ENCODE measurements at regions not wholly inside any gene's neighbourhood (a gene's known extent, or its start where the extent isn't known, plus 50 kb on each side); places are given as distances from the start of the nearest gene placed in this dataset.

GRCh38 chr3:24678421-24678865 lies 183.8 kb upstream of the THRB start:
- intact Hi-C loops (cut with micrococcal nuclease; ENCODE audit: unreplicated experiment), result no loop called here
- H2AFZ ChIP-seq (ENCODE audit: control insufficient read depth, low read depth, low read length), result no peak overlapping the region
- TF ChIP-seq RELB (IDR thresholded peaks at IDR 0.05; ENCODE audit: low read depth) (no peak), RUNX3 (IDR thresholded peaks at IDR 0.05; ENCODE audit: low read length) (peak; percentile 39; the same call in 1 of the 2 replicates)
- no peaks in the 10 kb centered on the region for H3K27me3 ChIP-seq (replicated peaks in 1 of 2; ENCODE audit: control insufficient read depth in 2 of 2, insufficient read depth in 2 of 2, low read length in 1 of 2)
- H3K4me2 ChIP-seq (ENCODE audit: control insufficient read depth, insufficient read depth), result no peak overlapping the region
- no peaks in the 10 kb centered on the region for H3K4me1 ChIP-seq (ENCODE audit: control insufficient read depth, insufficient read depth, low read length)
- no peak overlapping the region for H3K9ac ChIP-seq (ENCODE audit: control insufficient read depth, insufficient read depth, low read length)
- no peaks in the 10 kb centered on the region for H4K20me1 ChIP-seq (ENCODE audit: control insufficient read depth, insufficient read depth)
- ATAC-seq, result peak; percentile 25; the same call in 1 of the 3 replicates
- H3K9me3 ChIP-seq (replicated peaks; ENCODE audit: control insufficient read depth, insufficient read depth, low read length), result no peaks in the 10 kb centered on the region
- ChIA-PET SMC1A (ENCODE audit: uncharacterized antibody, unreplicated experiment) (no interaction called here), RAD21 (ENCODE audit: unreplicated experiment) (no interaction called here), POLR2A (no interaction called here), CTCF (interaction anchor here (0.7 to 2.4 kb wide), 3 partner anchors 14 to 356 kb away, joined by 3 to 19 read pairs (median 5); no protein-coding TSS in a partner anchor)
- no peaks in the 10 kb centered on the region for H3K36me3 ChIP-seq (ENCODE audit: control insufficient read depth in 2 of 2, insufficient read depth in 2 of 2, low read length in 1 of 2)
- H3K4me3 ChIP-seq, result no peak overlapping the region
- FAIRE-seq, result no peak
- no TSS peak for BruUV-seq (replicated peaks)
- WGBS (ENCODE audit: insufficient coverage, insufficient replicate concordance, low lambda C conversion rate, missing lambda C conversion rate), result 0% methylated on average over 7 of the region's 7 CpGs
- in situ Hi-C loops (cut with MboI), result no loop called here
- DNase-seq (ENCODE audit: low read depth, low spot score), result no peak
- no peaks in the 10 kb centered on the region for H3K79me2 ChIP-seq (ENCODE audit: control insufficient read depth, insufficient read depth, low read length)
- no peak overlapping the region for H3K27ac ChIP-seq (ENCODE audit: control insufficient read depth, insufficient read depth)

- POLR2A ChIA-PET, result no interaction called here
- no peak for FAIRE-seq
- no peak overlapping the region for H2AFZ ChIP-seq (ENCODE audit: control insufficient read depth, low read depth, low read length)
- SMC1A ChIA-PET (ENCODE audit: uncharacterized antibody, unreplicated experiment), result interaction anchor here (0.8 to 1.0 kb wide), 2 partner anchors 12 to 16 kb away, joined by 3 read pairs; no protein-coding TSS in a partner anchor
- no peak overlapping the region for H3K9ac ChIP-seq (ENCODE audit: control insufficient read depth, insufficient read depth, low read length)
- no peaks in the 10 kb centered on the region for H3K79me2 ChIP-seq (ENCODE audit: control insufficient read depth, insufficient read depth, low read length)
- no peak overlapping the region for H3K4me3 ChIP-seq
- H3K9me3 ChIP-seq (replicated peaks; ENCODE audit: control insufficient read depth, insufficient read depth, low read length), result no peaks in the 10 kb centered on the region
- CTCF ChIA-PET, result interaction anchor here (0.7 to 2.4 kb wide), 10 partner anchors 11 to 415 kb away, joined by 3 to 19 read pairs (median 4); no protein-coding TSS in a partner anchor
- RAD21 ChIA-PET (ENCODE audit: unreplicated experiment), result interaction anchor here (1.4 kb wide), 1 partner anchor 10 kb away, joined by 4 read pairs; no protein-coding TSS in a partner anchor
- H3K4me1 ChIP-seq (ENCODE audit: control insufficient read depth, insufficient read depth, low read length), result no peaks in the 10 kb centered on the region
- DNase-seq (ENCODE audit: low read depth, low spot score), result no peak
- intact Hi-C loops (cut with micrococcal nuclease; ENCODE audit: unreplicated experiment) (no loop called here), in situ Hi-C loops (cut with MboI) (no loop called here)
- no peaks in the 10 kb centered on the region for H3K36me3 ChIP-seq (ENCODE audit: control insufficient read depth in 2 of 2, insufficient read depth in 2 of 2, low read length in 1 of 2)
- no peaks in the 10 kb centered on the region for H3K27me3 ChIP-seq (replicated peaks in 1 of 2; ENCODE audit: control insufficient read depth in 2 of 2, insufficient read depth in 2 of 2, low read length in 1 of 2)
- no peak overlapping the region for H3K27ac ChIP-seq (ENCODE audit: control insufficient read depth, insufficient read depth)
- no peak overlapping the region for H3K4me2 ChIP-seq (ENCODE audit: control insufficient read depth, insufficient read depth)
- no peak for ATAC-seq
- no TSS peak for BruUV-seq (replicated peaks)
- no peaks in the 10 kb centered on the region for H4K20me1 ChIP-seq (ENCODE audit: control insufficient read depth, insufficient read depth)
- TF ChIP-seq KAT2A (conservative IDR thresholded peaks at IDR 0.05; ENCODE audit: control insufficient read depth, low read depth, low read length) (no peak), ETV6 (conservative IDR thresholded peaks at IDR 0.05 in 1 of 2, IDR thresholded peaks at IDR 0.05 in 1 of 2; ENCODE audit: borderline replicate concordance in 1 of 2, low read depth in 1 of 2) (no peak), MYC (IDR thresholded peaks at IDR 0.05; ENCODE audit: insufficient read depth, insufficient read length, insufficient replicate concordance, low read length, severe bottlenecking) (no peak), REST (IDR thresholded peaks at IDR 0.05; ENCODE audit: low read depth, low read length) (no peak), CREM (IDR thresholded peaks at IDR 0.05; ENCODE audit: low read depth) (no peak), PKNOX1 (IDR thresholded peaks at IDR 0.05) (no peak), POLR2A (IDR thresholded peaks at IDR 0.05; ENCODE audit: low read depth, low read length) (no peak), RB1 (IDR thresholded peaks at IDR 0.05; ENCODE audit: borderline replicate concordance) (no peak)
These were observed 184.8 kb upstream of the THRB start for GRCh38 chr3:24679429-24679828.

All from GM12878 (cell line).